ENCODE measurements at regions not wholly inside any gene's neighbourhood (a gene's known extent, or its start where the extent isn't known, plus 50 kb on each side); places are given as distances from the start of the nearest gene placed in this dataset.
A peak's percentile ranks its signal among the peaks of the same experiment; 100 is the strongest.

GRCh38 chrX:42396136-42396535 is 381.8 kb downstream of the PPP1R2C start:
- Histone ChIP-seq H3K4me1 (ENCODE audit: insufficient read depth, low read length, poor library complexity, severe bottlenecking) (peaks cover 22% of the 10 kb centered on the region), H3K36me3 (ENCODE audit: insufficient read depth, low read length) (no peaks in the 10 kb centered on the region), H3F3A (ENCODE audit: low read depth) (peaks cover 2% of the 10 kb centered on the region; the same call in 1 of the 2 replicates), H3K79me2 (ENCODE audit: insufficient read depth, low read length) (no peaks in the 10 kb centered on the region), H3K4me3 (ENCODE audit: low read length, poor library complexity, severe bottlenecking) (no peak overlapping the region), H2AFZ (ENCODE audit: low read length) (no peak overlapping the region), H3K9me2 (replicated peaks; ENCODE audit: low read depth, low read length) (no peaks in the 10 kb centered on the region), H4K20me1 (ENCODE audit: insufficient read depth, low read length, poor library complexity, severe bottlenecking) (no peaks in the 10 kb centered on the region), H3K9me3 (ENCODE audit: insufficient read depth, low read depth, low read length) (no peaks in the 10 kb centered on the region), H3K27me3 (ENCODE audit: insufficient read depth, low read length, poor library complexity, severe bottlenecking) (no peaks in the 10 kb centered on the region), H3K9ac (ENCODE audit: low read depth, low read length, poor library complexity, severe bottlenecking) (no peak overlapping the region), H3K4me2 (ENCODE audit: low read depth, low read length, poor library complexity, severe bottlenecking) (no peak overlapping the region)
- no peak for TF ChIP-seq EZH2phosphoT487 (IDR thresholded peaks at IDR 0.05; ENCODE audit: borderline replicate concordance)
- TF ChIP-seq, protein P1, sequence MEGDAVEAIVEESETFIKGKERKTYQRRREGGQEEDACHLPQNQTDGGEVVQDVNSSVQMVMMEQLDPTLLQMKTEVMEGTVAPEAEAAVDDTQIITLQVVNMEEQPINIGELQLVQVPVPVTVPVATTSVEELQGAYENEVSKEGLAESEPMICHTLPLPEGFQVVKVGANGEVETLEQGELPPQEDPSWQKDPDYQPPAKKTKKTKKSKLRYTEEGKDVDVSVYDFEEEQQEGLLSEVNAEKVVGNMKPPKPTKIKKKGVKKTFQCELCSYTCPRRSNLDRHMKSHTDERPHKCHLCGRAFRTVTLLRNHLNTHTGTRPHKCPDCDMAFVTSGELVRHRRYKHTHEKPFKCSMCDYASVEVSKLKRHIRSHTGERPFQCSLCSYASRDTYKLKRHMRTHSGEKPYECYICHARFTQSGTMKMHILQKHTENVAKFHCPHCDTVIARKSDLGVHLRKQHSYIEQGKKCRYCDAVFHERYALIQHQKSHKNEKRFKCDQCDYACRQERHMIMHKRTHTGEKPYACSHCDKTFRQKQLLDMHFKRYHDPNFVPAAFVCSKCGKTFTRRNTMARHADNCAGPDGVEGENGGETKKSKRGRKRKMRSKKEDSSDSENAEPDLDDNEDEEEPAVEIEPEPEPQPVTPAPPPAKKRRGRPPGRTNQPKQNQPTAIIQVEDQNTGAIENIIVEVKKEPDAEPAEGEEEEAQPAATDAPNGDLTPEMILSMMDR (conservative IDR thresholded peaks at IDR 0.05; ENCODE audit: low read length), result no peak

- no peaks in the 10 kb centered on the region for H3K9me2 ChIP-seq (replicated peaks; ENCODE audit: low read depth, low read length)
- no peak overlapping the region for H2AFZ ChIP-seq (ENCODE audit: low read length)
- TF ChIP-seq, protein P1 (conservative IDR thresholded peaks at IDR 0.05; ENCODE audit: low read length), result no peak
- TF ChIP-seq EZH2phosphoT487 (IDR thresholded peaks at IDR 0.05; ENCODE audit: borderline replicate concordance), result no peak
- H3K4me1 ChIP-seq (ENCODE audit: insufficient read depth, low read length, poor library complexity, severe bottlenecking), result peaks cover 16% of the 10 kb centered on the region
- no peaks in the 10 kb centered on the region for H3F3A ChIP-seq (ENCODE audit: low read depth)
- H3K9me3 ChIP-seq (ENCODE audit: insufficient read depth, low read depth, low read length), result no peaks in the 10 kb centered on the region
- H3K4me2 ChIP-seq (ENCODE audit: low read depth, low read length, poor library complexity, severe bottlenecking), result peak overlapping the region; percentile 50
- H4K20me1 ChIP-seq (ENCODE audit: insufficient read depth, low read length, poor library complexity, severe bottlenecking), result no peaks in the 10 kb centered on the region
- H3K79me2 ChIP-seq (ENCODE audit: insufficient read depth, low read length), result no peaks in the 10 kb centered on the region
- H3K9ac ChIP-seq (ENCODE audit: low read depth, low read length, poor library complexity, severe bottlenecking), result no peak overlapping the region
- no peaks in the 10 kb centered on the region for H3K27me3 ChIP-seq (ENCODE audit: insufficient read depth, low read length, poor library complexity, severe bottlenecking)
- H3K36me3 ChIP-seq (ENCODE audit: insufficient read depth, low read length), result no peaks in the 10 kb centered on the region
- H3K4me3 ChIP-seq (ENCODE audit: low read length, poor library complexity, severe bottlenecking), result no peak overlapping the region
Measured at GRCh38 chrX:42392846-42393245, 385.1 kb downstream of the PPP1R2C start.

GRCh38 chrX:42386681-42387080 is 391.3 kb downstream of the PPP1R2C start:
- H3K9ac ChIP-seq (ENCODE audit: low read depth, low read length, poor library complexity, severe bottlenecking), result no peak overlapping the region
- H3K36me3 ChIP-seq (ENCODE audit: insufficient read depth, low read length), result no peaks in the 10 kb centered on the region
- TF ChIP-seq EZH2phosphoT487 (IDR thresholded peaks at IDR 0.05; ENCODE audit: borderline replicate concordance), result no peak
- TF ChIP-seq, protein P1 (conservative IDR thresholded peaks at IDR 0.05; ENCODE audit: low read length), result no peak
- H3K4me3 ChIP-seq (ENCODE audit: low read length, poor library complexity, severe bottlenecking), result no peak overlapping the region
- H3K27me3 ChIP-seq (ENCODE audit: insufficient read depth, low read length, poor library complexity, severe bottlenecking), result no peaks in the 10 kb centered on the region
- H3K79me2 ChIP-seq (ENCODE audit: insufficient read depth, low read length), result no peaks in the 10 kb centered on the region
- H3K9me3 ChIP-seq (ENCODE audit: insufficient read depth, low read depth, low read length), result no peaks in the 10 kb centered on the region
- no peaks in the 10 kb centered on the region for H3K4me1 ChIP-seq (ENCODE audit: insufficient read depth, low read length, poor library complexity, severe bottlenecking)
- no peaks in the 10 kb centered on the region for H3K9me2 ChIP-seq (replicated peaks; ENCODE audit: low read depth, low read length)
- no peak overlapping the region for H3K4me2 ChIP-seq (ENCODE audit: low read depth, low read length, poor library complexity, severe bottlenecking)
- H3F3A ChIP-seq (ENCODE audit: low read depth), result no peaks in the 10 kb centered on the region
- H4K20me1 ChIP-seq (ENCODE audit: insufficient read depth, low read length, poor library complexity, severe bottlenecking), result no peaks in the 10 kb centered on the region
- no peak overlapping the region for H2AFZ ChIP-seq (ENCODE audit: low read length)

Data from Loucy (cell line).